Astrocyte (in vitro differentiated cells and primary cell): ENCODE measurements at regions not wholly inside any gene's neighbourhood (a gene's known extent, or its start where the extent isn't known, plus 50 kb on each side); places are given as distances from the start of the nearest gene placed in this dataset.

Experiments
- CTCF ChIP-seq: IDR thresholded peaks from 2 replicates; pipeline ENCODE4 v1.5.1; 2011; ENCODE audit warnings: low read depth, mild to moderate bottlenecking, inconsistent platforms, low read length, moderate library complexity; ENCODE audit not compliant: insufficient read depth
- EZH2 ChIP-seq: IDR thresholded peaks from 2 replicates; pipeline ENCODE4 v1.6.1; 2012; ENCODE audit warnings: mild to moderate bottlenecking, low read length, inconsistent platforms; ENCODE audit not compliant: insufficient read depth

DNA sequence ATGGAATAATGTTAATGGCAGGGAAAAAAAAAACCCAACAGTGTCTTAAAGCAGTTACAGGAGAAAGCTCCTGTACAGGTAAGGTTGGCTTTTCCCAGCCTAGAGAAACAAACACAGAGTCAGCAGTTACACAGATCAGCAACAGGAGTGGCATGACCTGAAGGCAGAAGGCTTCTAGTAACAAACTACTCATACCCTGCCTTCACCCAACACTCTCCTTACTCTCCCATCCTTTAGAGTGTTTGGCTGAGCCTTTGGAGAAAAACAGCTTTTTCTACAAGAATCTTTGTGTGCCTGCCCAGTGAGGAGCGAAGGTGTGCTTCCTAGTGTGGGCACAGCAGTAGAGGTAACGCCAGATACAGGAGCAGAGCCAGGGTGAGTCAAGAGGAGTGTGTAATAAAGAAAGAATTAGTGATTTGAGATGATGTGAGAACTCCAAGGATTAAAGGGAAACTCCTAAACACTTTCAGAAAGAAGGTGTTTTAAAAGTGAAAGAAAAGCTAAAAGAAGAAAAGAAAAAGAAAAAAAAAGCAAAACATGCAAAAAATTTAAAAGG, 152.7 kb downstream of the POLR2M start:
- no peak for TF ChIP-seq CTCF
- no peak for TF ChIP-seq EZH2
